Chondrocyte (in vitro differentiated cells): ENCODE measurements at regions not wholly inside any gene's neighbourhood (a gene's known extent, or its start where the extent isn't known, plus 50 kb on each side); places are given as distances from the start of the nearest gene placed in this dataset.
A peak's percentile ranks its signal among the peaks of the same experiment; 100 is the strongest.

Experiments
- DNase-seq: peaks from one replicate; pipeline ENCODE4 v3.0.0; 2021; ENCODE audit warnings: mixed read lengths, low spot score
- H3K27ac Mint-ChIP-seq: one replicate; pipeline ENCODE4 v1.8.0; 2021; ENCODE audit warnings: mild to moderate bottlenecking, moderate library complexity, mixed read lengths; ENCODE audit not compliant: unreplicated experiment
- H3K27me3 Mint-ChIP-seq: 2 replicates; pipeline ENCODE4 v1.8.0; 2021; ENCODE audit warnings: low read depth, mixed read lengths
- H3K36me3 Mint-ChIP-seq: 2 replicates; pipeline ENCODE4 v1.8.0; 2021; ENCODE audit warnings: low read depth, mixed read lengths
- H3K4me1 Mint-ChIP-seq: 2 replicates; pipeline ENCODE4 v1.8.0; 2021; ENCODE audit warnings: low read depth, mild to moderate bottlenecking, mixed read lengths
- H3K4me3 Mint-ChIP-seq: one replicate; pipeline ENCODE4 v1.8.0; 2021; ENCODE audit warnings: mild to moderate bottlenecking, moderate library complexity, mixed read lengths; ENCODE audit not compliant: unreplicated experiment
- H3K9me3 Mint-ChIP-seq: 2 replicates; pipeline ENCODE4 v1.8.0; 2021; ENCODE audit warnings: low read depth, mixed read lengths
- TF ChIP-seq, protein P1 (sequence below): fragments of 200-600 bp; sonication (generic); IDR thresholded peaks from 2 replicates; pipeline ENCODE4 v1.5.0; 2021; ENCODE audit warnings: antibody characterized with exemption, mild to moderate bottlenecking, moderate library complexity

DNA sequence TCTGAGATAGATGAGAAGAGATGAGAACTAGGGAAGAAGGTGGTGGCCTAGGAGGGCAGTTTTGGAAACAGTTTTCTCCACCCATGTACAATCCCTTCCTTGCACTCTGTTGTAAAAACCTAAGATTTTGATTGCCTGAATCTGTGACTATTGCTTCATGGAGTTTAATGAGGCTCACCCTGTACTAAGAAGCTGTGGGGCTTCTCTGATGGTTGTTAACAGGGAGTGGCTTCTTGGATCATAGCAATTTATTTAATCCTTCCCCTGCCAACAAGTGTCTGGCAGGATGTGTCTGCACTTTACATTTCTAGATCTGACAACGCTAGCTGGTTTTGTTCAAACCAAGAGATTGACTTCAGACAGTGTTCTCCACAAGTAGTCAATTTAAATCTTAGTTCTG, 74.7 kb upstream of the C5orf46 start:
- Mint-ChIP-seq H3K27me3 (no peaks in the 10 kb centered on the region), H3K27ac (no peak overlapping the region), H3K4me1 (no peaks in the 10 kb centered on the region), H3K4me3 (no peak overlapping the region), H3K36me3 (peaks cover 5% of the 10 kb centered on the region), H3K9me3 (no peaks in the 10 kb centered on the region)
- no peak for DNase-seq
- TF ChIP-seq, protein P1, sequence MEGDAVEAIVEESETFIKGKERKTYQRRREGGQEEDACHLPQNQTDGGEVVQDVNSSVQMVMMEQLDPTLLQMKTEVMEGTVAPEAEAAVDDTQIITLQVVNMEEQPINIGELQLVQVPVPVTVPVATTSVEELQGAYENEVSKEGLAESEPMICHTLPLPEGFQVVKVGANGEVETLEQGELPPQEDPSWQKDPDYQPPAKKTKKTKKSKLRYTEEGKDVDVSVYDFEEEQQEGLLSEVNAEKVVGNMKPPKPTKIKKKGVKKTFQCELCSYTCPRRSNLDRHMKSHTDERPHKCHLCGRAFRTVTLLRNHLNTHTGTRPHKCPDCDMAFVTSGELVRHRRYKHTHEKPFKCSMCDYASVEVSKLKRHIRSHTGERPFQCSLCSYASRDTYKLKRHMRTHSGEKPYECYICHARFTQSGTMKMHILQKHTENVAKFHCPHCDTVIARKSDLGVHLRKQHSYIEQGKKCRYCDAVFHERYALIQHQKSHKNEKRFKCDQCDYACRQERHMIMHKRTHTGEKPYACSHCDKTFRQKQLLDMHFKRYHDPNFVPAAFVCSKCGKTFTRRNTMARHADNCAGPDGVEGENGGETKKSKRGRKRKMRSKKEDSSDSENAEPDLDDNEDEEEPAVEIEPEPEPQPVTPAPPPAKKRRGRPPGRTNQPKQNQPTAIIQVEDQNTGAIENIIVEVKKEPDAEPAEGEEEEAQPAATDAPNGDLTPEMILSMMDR = no peak

DNA sequence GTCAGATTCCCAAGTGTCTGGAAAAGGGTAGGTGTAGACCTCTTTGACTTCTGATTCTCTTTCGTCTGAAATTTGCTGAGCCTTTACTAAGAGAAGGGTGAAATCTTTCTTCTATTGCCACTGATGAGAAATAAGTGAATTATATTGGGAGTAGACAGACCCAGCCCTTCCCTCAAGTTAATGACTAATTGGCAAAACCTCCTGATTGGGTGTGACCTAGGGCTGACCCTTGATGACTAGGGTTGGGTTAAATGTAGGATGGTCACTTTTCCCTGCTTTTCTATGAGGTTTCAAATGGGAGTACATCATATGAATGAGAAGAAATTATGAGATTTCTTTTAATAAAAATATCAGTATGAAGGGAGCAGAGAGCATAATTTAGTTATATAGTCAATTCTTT, 73.4 kb upstream of the C5orf46 start:
- Mint-ChIP-seq H3K27me3 (no peaks in the 10 kb centered on the region), H3K4me1 (no peaks in the 10 kb centered on the region), H3K36me3 (peaks cover 6% of the 10 kb centered on the region), H3K9me3 (no peaks in the 10 kb centered on the region), H3K4me3 (no peak overlapping the region), H3K27ac (no peak overlapping the region)
- TF ChIP-seq, protein P1 = no peak
- DNase-seq = no peak

DNA sequence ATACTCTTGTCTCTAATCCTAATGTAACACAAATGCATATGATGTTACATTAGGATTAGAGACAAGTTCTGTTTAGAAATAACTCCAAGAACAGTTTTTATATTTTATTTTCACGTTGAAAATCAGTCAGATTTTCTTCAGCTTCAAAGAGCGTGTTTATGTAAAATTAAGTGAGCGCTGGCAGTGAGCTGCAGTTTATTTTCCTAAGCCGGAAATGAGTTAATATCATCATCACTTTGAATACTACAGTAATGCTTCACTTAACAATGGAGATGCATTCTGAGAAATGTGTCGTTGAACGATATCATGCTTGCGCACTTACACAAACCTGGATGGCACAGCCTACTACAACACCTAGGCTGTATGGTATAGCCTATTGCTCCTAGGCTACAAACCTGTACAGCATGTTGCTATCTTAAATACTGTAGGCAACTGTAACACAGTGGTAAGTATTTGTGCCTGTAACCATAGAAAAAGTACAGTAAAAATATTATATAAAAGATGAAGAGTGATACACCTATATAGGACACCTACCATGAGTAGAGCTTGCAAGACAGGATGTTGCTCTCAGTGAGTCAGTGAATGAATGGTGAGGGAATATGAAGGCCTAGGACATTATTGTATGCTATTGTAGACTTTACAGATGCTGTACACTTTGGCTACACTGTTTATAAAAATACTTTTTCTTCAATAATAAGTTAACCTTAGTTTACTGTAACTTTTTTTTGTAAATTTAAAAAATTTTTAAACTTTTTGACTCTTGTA, 65.9 kb upstream of the C5orf46 start:
- Mint-ChIP-seq H3K4me3 (no peak overlapping the region), H3K4me1 (peaks cover 23% of the 10 kb centered on the region), H3K9me3 (no peaks in the 10 kb centered on the region), H3K36me3 (peaks cover 1% of the 10 kb centered on the region), H3K27ac (no peak overlapping the region), H3K27me3 (no peaks in the 10 kb centered on the region)
- DNase-seq = no peak
- TF ChIP-seq, protein P1 = no peak

DNA sequence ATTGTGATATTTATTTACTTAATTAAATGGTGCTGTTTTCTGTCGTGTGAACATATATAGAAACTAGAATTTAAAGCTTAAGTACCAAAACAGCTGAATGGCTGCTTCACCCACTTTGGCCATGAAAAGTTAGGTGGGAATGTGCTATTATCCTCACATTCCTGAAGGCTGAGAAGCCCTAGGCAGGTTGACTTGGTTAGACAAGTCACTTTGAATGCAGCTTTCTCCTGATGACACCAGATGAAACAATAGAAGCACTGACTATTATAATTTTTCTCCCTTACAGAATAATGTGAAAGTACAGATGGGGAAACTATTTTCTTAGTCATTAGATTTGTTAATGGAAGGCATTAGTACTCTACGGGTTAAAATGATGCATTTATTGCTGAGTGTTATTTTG, 65.1 kb upstream of the C5orf46 start:
- peaks cover 31% of the 10 kb centered on the region for H3K4me1 Mint-ChIP-seq
- H3K27ac Mint-ChIP-seq = no peak overlapping the region
- H3K36me3 Mint-ChIP-seq = peaks cover 1% of the 10 kb centered on the region
- no peaks in the 10 kb centered on the region for H3K9me3 Mint-ChIP-seq
- TF ChIP-seq, protein P1 = no peak
- DNase-seq = no peak
- no peak overlapping the region for H3K4me3 Mint-ChIP-seq
- H3K27me3 Mint-ChIP-seq = no peaks in the 10 kb centered on the region

DNA sequence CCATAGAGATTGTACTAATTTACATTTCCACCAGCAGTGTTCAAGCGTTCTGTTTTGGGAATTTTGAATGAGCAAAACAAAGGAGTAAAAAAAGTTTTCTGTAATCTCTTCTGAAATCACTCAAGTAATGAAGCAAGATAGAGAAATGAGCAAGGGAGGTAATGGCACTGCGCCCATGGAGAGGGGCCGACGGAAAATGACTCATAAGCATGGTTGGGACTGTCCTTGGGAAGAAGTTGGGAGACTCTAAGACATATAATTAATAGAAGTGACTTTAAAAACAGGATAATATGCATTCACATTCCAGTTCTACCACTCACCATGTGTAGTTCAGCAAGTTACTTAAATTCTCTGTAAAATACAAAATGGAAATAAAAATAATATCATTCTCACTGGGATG, 62.5 kb upstream of the C5orf46 start:
- H3K27ac Mint-ChIP-seq = peak overlapping the region; percentile 88
- H3K36me3 Mint-ChIP-seq = peaks cover 3% of the 10 kb centered on the region
- no peak for DNase-seq
- no peak overlapping the region for H3K4me3 Mint-ChIP-seq
- TF ChIP-seq, protein P1 = no peak
- no peaks in the 10 kb centered on the region for H3K27me3 Mint-ChIP-seq
- peaks cover 48% of the 10 kb centered on the region for H3K4me1 Mint-ChIP-seq
- no peaks in the 10 kb centered on the region for H3K9me3 Mint-ChIP-seq
